ENCODE measurements at regions not wholly inside any gene's neighbourhood (a gene's known extent, or its start where the extent isn't known, plus 50 kb on each side); places are given as distances from the start of the nearest gene placed in this dataset.

DNA sequence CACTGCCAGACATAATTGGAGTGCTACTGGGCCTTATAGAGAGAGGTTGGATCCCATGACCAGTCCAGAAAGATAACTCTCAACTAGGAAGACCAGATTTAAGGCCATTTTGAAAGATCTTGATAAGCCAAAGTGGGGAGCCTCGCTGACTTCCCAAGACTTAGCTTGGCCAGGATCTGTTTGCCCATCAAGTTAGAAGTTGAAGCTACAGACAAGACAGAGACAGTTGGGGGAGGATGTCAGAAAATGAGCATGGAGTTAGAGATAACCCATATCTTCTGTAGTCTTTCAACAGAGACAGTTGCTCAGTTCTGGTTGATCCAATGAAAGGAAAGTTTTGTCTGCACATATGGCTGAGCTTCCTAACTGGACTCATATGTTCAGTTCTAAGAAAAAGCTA, 267.4 kb downstream of the HS3ST3A1 start:
- Histone ChIP-seq H3K4me3 (ENCODE audit: low read length) (no peak overlapping the region), H2AFZ (ENCODE audit: low read depth, low read length) (no peak overlapping the region), H3K36me3 (replicated peaks; ENCODE audit: low read depth, low read length) (no peaks in the 10 kb centered on the region), H3K79me2 (ENCODE audit: low read length) (no peaks in the 10 kb centered on the region), H3K27me3 (ENCODE audit: low read depth, low read length) (no peaks in the 10 kb centered on the region), H3K4me2 (ENCODE audit: low read length) (no peak overlapping the region), H3K9me3 (ENCODE audit: insufficient read depth, low read length) (no peaks in the 10 kb centered on the region), H4K20me1 (ENCODE audit: insufficient read depth, low read length) (no peaks in the 10 kb centered on the region), H3K27ac (ENCODE audit: low read length) (no peak overlapping the region), H3K4me1 (ENCODE audit: low read length) (no peaks in the 10 kb centered on the region), H3K9ac (ENCODE audit: low read length) (no peak overlapping the region)
- TF ChIP-seq EZH2phosphoT487 (IDR thresholded peaks at IDR 0.05; ENCODE audit: low read depth), result no peak
- TF ChIP-seq, protein P1, sequence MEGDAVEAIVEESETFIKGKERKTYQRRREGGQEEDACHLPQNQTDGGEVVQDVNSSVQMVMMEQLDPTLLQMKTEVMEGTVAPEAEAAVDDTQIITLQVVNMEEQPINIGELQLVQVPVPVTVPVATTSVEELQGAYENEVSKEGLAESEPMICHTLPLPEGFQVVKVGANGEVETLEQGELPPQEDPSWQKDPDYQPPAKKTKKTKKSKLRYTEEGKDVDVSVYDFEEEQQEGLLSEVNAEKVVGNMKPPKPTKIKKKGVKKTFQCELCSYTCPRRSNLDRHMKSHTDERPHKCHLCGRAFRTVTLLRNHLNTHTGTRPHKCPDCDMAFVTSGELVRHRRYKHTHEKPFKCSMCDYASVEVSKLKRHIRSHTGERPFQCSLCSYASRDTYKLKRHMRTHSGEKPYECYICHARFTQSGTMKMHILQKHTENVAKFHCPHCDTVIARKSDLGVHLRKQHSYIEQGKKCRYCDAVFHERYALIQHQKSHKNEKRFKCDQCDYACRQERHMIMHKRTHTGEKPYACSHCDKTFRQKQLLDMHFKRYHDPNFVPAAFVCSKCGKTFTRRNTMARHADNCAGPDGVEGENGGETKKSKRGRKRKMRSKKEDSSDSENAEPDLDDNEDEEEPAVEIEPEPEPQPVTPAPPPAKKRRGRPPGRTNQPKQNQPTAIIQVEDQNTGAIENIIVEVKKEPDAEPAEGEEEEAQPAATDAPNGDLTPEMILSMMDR (IDR thresholded peaks at IDR 0.05; ENCODE audit: low read depth, low read length), result no peak

- Histone ChIP-seq H3K9ac (ENCODE audit: low read length) (no peak overlapping the region), H3K9me3 (ENCODE audit: insufficient read depth, low read length) (no peaks in the 10 kb centered on the region), H4K20me1 (ENCODE audit: insufficient read depth, low read length) (no peaks in the 10 kb centered on the region), H3K79me2 (ENCODE audit: low read length) (no peaks in the 10 kb centered on the region), H3K36me3 (replicated peaks; ENCODE audit: low read depth, low read length) (no peaks in the 10 kb centered on the region), H3K4me3 (ENCODE audit: low read length) (no peak overlapping the region), H3K4me1 (ENCODE audit: low read length) (no peaks in the 10 kb centered on the region), H2AFZ (ENCODE audit: low read depth, low read length) (no peak overlapping the region), H3K4me2 (ENCODE audit: low read length) (no peak overlapping the region), H3K27ac (ENCODE audit: low read length) (no peak overlapping the region), H3K27me3 (ENCODE audit: low read depth, low read length) (no peaks in the 10 kb centered on the region)
- no peak for TF ChIP-seq EZH2phosphoT487 (IDR thresholded peaks at IDR 0.05; ENCODE audit: low read depth)
- TF ChIP-seq, protein P1 (IDR thresholded peaks at IDR 0.05; ENCODE audit: low read depth, low read length), result no peak
These were observed 268.1 kb downstream of the HS3ST3A1 start for GRCh38 chr17:13333661-13334060.

DNA sequence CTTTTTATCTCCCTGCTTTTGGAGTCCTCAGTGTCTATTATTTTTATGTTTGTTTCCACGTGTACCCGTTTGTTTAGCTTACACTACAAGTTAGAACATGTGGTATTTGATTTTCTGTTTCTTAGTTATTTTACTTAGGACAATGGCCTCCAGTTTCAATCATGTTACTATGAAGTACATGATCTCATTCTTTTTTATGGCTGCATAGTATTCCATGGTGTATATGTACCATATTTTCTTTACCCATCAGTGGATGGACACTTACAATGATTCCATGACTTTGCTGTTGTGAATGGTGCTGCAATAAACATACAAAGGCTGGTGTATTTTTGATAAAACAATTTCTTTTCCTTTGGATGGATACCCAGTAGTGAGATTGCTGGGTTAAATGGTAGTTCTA, 269.5 kb downstream of the HS3ST3A1 start:
- Histone ChIP-seq H3K9me3 (ENCODE audit: insufficient read depth, low read length) (no peaks in the 10 kb centered on the region), H3K79me2 (ENCODE audit: low read length) (no peaks in the 10 kb centered on the region), H3K4me2 (ENCODE audit: low read length) (no peak overlapping the region), H3K4me1 (ENCODE audit: low read length) (no peaks in the 10 kb centered on the region), H2AFZ (ENCODE audit: low read depth, low read length) (no peak overlapping the region), H4K20me1 (ENCODE audit: insufficient read depth, low read length) (no peaks in the 10 kb centered on the region), H3K27ac (ENCODE audit: low read length) (no peak overlapping the region), H3K4me3 (ENCODE audit: low read length) (no peak overlapping the region), H3K36me3 (replicated peaks; ENCODE audit: low read depth, low read length) (no peaks in the 10 kb centered on the region), H3K9ac (ENCODE audit: low read length) (no peak overlapping the region), H3K27me3 (ENCODE audit: low read depth, low read length) (no peaks in the 10 kb centered on the region)
- TF ChIP-seq EZH2phosphoT487 (IDR thresholded peaks at IDR 0.05; ENCODE audit: low read depth), result no peak
- TF ChIP-seq, protein P1 (IDR thresholded peaks at IDR 0.05; ENCODE audit: low read depth, low read length), result no peak

GRCh38 chr17:13329421-13329820, 272.3 kb downstream of the HS3ST3A1 start:
- TF ChIP-seq, protein P1 (IDR thresholded peaks at IDR 0.05; ENCODE audit: low read depth, low read length), result no peak
- no peak for TF ChIP-seq EZH2phosphoT487 (IDR thresholded peaks at IDR 0.05; ENCODE audit: low read depth)
- Histone ChIP-seq H3K9me3 (ENCODE audit: insufficient read depth, low read length) (no peaks in the 10 kb centered on the region), H4K20me1 (ENCODE audit: insufficient read depth, low read length) (no peaks in the 10 kb centered on the region), H3K9ac (ENCODE audit: low read length) (no peak overlapping the region), H3K4me1 (ENCODE audit: low read length) (no peaks in the 10 kb centered on the region), H3K27ac (ENCODE audit: low read length) (no peak overlapping the region), H3K79me2 (ENCODE audit: low read length) (no peaks in the 10 kb centered on the region), H3K27me3 (ENCODE audit: low read depth, low read length) (no peaks in the 10 kb centered on the region), H3K4me3 (ENCODE audit: low read length) (no peak overlapping the region), H3K4me2 (ENCODE audit: low read length) (no peak overlapping the region), H3K36me3 (replicated peaks; ENCODE audit: low read depth, low read length) (no peaks in the 10 kb centered on the region), H2AFZ (ENCODE audit: low read depth, low read length) (no peak overlapping the region)
